ENCODE measurements at regions not wholly inside any gene's neighbourhood (a gene's known extent, or its start where the extent isn't known, plus 50 kb on each side); places are given as distances from the start of the nearest gene placed in this dataset.

- ChIA-PET CTCF (interaction anchor here (0.6 to 0.7 kb wide), 2 partner anchors 213 to 764 kb away, joined by 3 read pairs; no protein-coding TSS in a partner anchor), POLR2A (ENCODE audit: low non-redundant PET) (interaction anchor here (0.7 kb wide), 1 partner anchor 922 kb away, joined by 3 read pairs; no protein-coding TSS in a partner anchor)
- no peak overlapping the region for H3K27ac ChIP-seq
- no peak for TF ChIP-seq CTCF (conservative IDR thresholded peaks at IDR 0.05; ENCODE audit: low read depth)
- no peak for DNase-seq (ENCODE audit: low spot score)
Observed at GRCh38 chr6:105459049-105459448, 56.2 kb upstream of the PREP start.

DNA sequence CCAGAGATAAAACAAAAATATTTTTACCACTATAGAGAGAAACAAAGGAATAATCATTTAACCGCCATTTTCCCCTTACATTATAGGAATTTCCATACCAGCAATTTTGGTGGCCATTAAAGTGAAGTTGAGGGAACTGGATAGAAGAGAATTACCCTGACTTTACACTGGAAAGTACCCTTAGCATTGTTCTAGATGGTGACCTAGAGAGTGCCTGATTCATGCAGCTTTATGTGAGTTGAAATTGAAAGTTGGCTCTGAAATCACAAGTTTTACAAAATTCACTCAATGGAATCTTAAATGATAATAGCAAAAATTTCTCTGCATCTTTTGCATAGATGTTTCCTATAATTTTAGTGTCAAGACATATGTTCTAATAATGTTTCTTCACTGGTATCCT, 55.7 kb upstream of the PREP start:
- H3K27ac ChIP-seq, result no peak overlapping the region
- ChIA-PET POLR2A (ENCODE audit: low non-redundant PET) (interaction anchor here (0.7 kb wide), 1 partner anchor 923 kb away, joined by 3 read pairs; no protein-coding TSS in a partner anchor), CTCF (no interaction called here)
- no peak for TF ChIP-seq CTCF (conservative IDR thresholded peaks at IDR 0.05; ENCODE audit: low read depth)
- DNase-seq (ENCODE audit: low spot score), result no peak

DNA sequence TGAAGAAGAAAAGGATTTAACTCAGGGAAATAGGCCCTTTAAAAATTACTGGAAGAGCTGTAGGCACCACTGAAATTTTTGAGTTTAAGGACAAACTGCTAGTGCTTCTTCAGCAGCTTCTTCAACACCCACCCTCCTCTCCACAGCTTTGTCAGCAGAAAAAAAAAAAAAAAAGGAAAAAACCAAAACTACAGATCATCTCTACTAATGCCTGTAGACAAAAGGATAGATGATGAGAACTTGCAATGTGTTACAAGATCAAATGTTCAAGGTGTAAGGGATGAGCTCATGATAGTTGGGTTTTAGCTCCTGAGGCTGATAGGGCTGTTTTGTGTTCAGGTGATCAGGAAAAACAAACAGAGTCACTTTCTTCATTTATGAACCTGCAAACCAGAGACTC, 55.2 kb upstream of the PREP start:
- H3K27ac ChIP-seq, result no peak overlapping the region
- CTCF ChIA-PET, result no interaction called here

DNA sequence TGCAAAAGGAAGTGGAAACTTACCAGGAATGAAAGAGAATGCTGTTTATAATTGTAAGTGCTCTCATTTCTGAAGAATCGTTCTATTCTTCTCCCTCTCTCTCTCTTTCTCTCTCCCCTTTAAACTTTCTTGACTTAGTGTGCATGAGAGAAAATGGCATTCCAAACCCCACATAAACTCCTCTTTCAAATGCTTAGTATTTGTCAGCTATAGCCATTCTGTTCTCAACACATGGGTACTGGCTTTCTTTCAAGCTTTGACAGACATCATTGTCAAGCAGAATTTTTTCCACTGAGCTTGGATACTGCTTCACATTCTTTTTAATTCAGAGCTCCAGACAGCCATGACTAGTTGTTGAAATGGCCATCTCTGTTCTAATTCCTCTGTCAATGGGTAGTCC, 51.1 kb upstream of the PREP start:
- POLR2A ChIA-PET (ENCODE audit: low non-redundant PET), result no interaction called here
- H3K27ac ChIP-seq, result no peak overlapping the region
- CTCF ChIA-PET, result interaction anchor here (0.7 kb wide), 1 partner anchor 457 kb away, joined by 4 read pairs; no protein-coding TSS in a partner anchor
- TF ChIP-seq CTCF (conservative IDR thresholded peaks at IDR 0.05; ENCODE audit: low read depth), result no peak
- DNase-seq (ENCODE audit: low spot score), result no peak

More for the DNA sequence above, 55.2 kb upstream of the PREP start:
- no peak for DNase-seq (ENCODE audit: low spot score)
- POLR2A ChIA-PET (ENCODE audit: low non-redundant PET), result interaction anchor here (0.7 kb wide), 1 partner anchor 923 kb away, joined by 3 read pairs; no protein-coding TSS in a partner anchor
- no peak for TF ChIP-seq CTCF (conservative IDR thresholded peaks at IDR 0.05; ENCODE audit: low read depth)

- no peak overlapping the region for H3K27ac ChIP-seq
- DNase-seq (ENCODE audit: low spot score), result no peak
- ChIA-PET CTCF (interaction anchor here (0.7 kb wide), 1 partner anchor 458 kb away, joined by 4 read pairs; no protein-coding TSS in a partner anchor), POLR2A (ENCODE audit: low non-redundant PET) (no interaction called here)
- TF ChIP-seq CTCF (conservative IDR thresholded peaks at IDR 0.05; ENCODE audit: low read depth), result no peak
Observed at GRCh38 chr6:105452924-105453756, 50.3 kb upstream of the PREP start.
